ENCODE measurements at regions not wholly inside any gene's neighbourhood (a gene's known extent, or its start where the extent isn't known, plus 50 kb on each side); places are given as distances from the start of the nearest gene placed in this dataset.
"Not testable (repeated sequence)": the region's sequence is repeated elsewhere in the genome, so short reads cannot be mapped to it uniquely, and the experiment has no call there.

DNA sequence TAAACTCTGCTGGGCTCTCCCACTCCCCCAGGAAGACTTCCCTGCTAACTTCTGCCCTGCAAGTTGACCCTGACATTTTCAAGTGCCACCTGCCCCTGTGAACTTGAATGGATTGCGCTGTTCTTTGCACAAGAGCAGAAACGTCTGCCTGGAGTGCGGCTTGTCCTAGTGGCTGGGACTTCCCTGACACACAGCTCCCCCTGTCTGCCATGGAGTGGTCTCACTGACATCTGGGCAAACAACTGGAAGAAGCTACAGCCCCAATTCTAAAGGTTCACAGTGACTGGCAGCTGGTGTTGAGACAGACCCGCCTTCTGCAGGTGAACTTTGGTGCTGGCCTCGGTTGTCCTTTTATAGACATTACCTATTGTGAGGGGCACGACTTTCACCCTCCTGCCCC lies 138.7 kb downstream of the KLRB1 start:
- TF ChIP-seq, protein P1, sequence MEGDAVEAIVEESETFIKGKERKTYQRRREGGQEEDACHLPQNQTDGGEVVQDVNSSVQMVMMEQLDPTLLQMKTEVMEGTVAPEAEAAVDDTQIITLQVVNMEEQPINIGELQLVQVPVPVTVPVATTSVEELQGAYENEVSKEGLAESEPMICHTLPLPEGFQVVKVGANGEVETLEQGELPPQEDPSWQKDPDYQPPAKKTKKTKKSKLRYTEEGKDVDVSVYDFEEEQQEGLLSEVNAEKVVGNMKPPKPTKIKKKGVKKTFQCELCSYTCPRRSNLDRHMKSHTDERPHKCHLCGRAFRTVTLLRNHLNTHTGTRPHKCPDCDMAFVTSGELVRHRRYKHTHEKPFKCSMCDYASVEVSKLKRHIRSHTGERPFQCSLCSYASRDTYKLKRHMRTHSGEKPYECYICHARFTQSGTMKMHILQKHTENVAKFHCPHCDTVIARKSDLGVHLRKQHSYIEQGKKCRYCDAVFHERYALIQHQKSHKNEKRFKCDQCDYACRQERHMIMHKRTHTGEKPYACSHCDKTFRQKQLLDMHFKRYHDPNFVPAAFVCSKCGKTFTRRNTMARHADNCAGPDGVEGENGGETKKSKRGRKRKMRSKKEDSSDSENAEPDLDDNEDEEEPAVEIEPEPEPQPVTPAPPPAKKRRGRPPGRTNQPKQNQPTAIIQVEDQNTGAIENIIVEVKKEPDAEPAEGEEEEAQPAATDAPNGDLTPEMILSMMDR (IDR thresholded peaks at IDR 0.05; ENCODE audit: extremely low read depth, missing control alignments), result peak; percentile 73
- peak; percentile 28 for DNase-seq (ENCODE audit: low spot score)

DNA sequence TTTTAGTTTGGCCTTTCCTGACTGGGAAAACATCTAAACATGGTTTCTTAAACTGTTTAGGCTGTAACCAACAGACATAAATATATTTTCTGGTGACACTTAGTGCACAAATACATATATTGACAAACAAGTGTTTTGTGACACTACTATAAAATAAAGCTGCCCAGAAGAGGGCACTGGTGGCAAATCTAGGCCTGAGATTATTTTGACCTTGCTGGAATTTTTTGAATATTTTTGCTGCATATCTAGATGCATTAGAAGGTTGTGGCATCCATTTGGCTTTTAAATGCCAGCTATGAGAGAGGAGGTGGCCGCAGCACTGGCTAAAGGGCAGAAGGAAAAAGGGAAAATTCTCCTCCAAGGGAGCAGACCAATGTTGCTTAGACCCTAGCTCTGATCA lies 139.6 kb downstream of the KLRB1 start:
- DNase-seq (ENCODE audit: low spot score), result not testable (repeated sequence)

GRCh38 chr12:9464408-9464807 lies 143.3 kb downstream of the KLRB1 start:
- DNase-seq (ENCODE audit: low spot score), result no peak
- TF ChIP-seq, protein P1 (IDR thresholded peaks at IDR 0.05; ENCODE audit: extremely low read depth, missing control alignments), result no peak

DNA sequence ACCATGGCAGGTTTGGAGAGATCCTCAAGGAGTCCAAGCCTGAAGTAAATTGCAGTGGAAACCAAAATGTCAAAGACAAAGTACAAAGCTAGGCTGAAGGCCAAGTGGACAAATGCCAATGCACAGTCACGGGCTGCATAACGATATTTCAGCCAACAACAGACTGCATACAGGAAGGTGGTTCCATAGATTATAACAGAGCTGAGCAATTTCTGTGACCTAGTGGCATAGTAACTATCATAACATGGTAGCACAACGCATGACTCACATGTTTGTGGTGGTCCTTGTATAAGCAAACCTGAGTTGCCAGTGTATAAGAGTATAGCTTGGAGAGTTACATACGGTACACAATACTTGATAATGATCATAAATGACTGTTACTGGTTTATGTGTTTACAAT lies 152.2 kb downstream of the KLRB1 start:
- not testable (repeated sequence) for DNase-seq (ENCODE audit: low spot score)

- DNase-seq (ENCODE audit: low spot score), result not testable (repeated sequence)
Observed at GRCh38 chr12:9454021-9454420, 153.7 kb downstream of the KLRB1 start.

DNA sequence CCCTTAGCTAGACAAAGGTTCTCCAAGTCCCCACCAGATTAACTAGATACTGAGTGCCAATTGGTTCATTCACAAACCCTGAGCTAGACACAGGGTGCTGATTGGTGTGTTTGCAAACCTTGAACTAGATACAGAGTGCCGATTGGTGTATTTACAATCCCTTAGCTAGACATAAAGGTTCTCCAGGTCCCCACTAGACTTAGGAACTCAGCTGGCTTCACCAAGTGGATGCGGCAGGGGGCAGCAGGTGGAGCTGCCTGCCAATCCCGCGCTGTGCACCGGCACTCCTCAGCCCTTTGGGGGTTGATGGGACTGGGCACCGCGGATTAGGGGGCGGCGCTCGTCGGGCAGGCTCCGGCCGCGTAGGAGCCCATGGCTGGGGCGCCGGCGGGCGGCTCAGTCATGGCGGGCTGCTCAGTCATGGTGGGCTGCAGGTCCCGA lies 157.6 kb downstream of the KLRB1 start:
- DNase-seq (ENCODE audit: low spot score), result not testable (repeated sequence)

DNA sequence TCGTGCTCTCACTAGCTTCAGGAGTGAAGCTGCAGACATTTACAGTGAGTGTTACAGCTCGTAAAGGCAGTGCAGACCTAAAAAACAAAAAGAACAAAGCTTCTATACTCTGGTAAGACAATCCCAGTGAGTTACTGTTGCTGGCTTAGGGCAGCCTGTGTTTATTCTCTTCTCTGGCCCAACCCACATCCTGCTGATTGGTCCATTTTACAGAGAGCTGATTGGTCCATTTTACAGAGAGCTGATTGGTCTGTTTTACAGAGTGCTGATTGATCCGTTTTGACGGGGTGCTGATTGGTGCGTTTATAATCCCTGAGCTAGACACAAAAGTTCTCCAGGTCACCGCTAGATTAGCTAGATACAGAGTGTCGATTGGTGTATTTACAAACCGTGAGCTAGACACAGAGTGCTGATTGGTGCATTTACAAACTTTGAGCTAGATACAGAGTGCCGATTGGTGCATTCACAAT lies 158.0 kb downstream of the KLRB1 start:
- DNase-seq (ENCODE audit: low spot score), result not testable (repeated sequence)

- peak; percentile 6 for DNase-seq (ENCODE audit: low spot score)
- TF ChIP-seq, protein P1 (IDR thresholded peaks at IDR 0.05; ENCODE audit: extremely low read depth, missing control alignments), result no peak
Observed at GRCh38 chr12:9449181-9449580, 158.5 kb downstream of the KLRB1 start.

GRCh38 chr12:9448648-9449047 lies 159.1 kb downstream of the KLRB1 start:
- DNase-seq (ENCODE audit: low spot score), result not testable (repeated sequence)

- peak; percentile 81 for DNase-seq (ENCODE audit: low spot score)
Observed at GRCh38 chr12:9447791-9448614, 159.7 kb downstream of the KLRB1 start.

DNA sequence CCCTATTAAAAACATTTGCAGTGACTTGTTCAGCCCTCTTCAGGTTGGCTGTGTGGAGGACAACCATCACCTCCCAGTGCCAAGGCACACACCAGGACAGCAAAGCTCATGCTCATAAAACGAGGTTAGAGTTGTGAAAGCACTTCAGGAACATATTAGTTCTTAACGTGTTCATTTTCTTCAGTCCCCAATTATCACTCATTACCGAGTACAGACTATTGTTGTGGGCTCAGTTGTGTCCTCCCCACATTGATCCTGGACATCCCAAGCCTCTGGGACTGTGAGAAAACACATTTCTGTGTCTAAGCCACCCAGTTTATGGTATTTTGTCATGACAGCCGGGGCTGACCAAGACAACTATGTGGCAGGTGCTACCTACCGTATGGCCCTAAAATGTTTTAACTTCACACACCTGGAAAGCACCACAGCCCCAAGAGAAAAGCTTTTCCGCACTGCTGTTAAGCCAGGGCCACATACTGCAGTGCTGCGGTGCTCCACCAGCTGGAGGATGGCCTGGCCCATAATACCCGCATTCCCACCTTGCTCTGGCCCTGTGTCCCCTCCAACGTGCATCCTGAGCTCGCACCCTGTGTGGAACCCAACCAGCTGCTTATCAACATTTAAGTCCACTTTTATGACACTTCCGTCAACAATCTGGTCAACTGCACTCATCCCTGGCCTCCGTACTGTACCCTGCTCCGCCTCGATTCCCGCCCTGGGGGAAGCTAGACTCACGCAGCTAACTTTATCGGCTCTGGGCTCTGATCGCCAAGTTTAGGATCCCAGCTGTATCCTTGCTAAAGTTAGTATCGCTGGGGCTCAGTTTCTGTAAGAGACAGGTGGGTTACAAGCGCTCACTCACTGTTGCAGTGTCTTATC lies 160.6 kb downstream of the KLRB1 start:
- not testable (repeated sequence) for DNase-seq (ENCODE audit: low spot score)

- not testable (repeated sequence) for DNase-seq (ENCODE audit: low spot score)
Observed at GRCh38 chr12:9440428-9440827, 167.3 kb downstream of the KLRB1 start.

GRCh38 chr12:9435682-9436081 lies 172.0 kb downstream of the KLRB1 start:
- DNase-seq (ENCODE audit: low spot score), result not testable (repeated sequence)

- DNase-seq (ENCODE audit: low spot score), result not testable (repeated sequence)
Observed at GRCh38 chr12:9430385-9430784, 177.3 kb downstream of the KLRB1 start.

GRCh38 chr12:9428856-9429255 lies 178.9 kb downstream of the KLRB1 start:
- DNase-seq (ENCODE audit: low spot score), result not testable (repeated sequence)

DNA sequence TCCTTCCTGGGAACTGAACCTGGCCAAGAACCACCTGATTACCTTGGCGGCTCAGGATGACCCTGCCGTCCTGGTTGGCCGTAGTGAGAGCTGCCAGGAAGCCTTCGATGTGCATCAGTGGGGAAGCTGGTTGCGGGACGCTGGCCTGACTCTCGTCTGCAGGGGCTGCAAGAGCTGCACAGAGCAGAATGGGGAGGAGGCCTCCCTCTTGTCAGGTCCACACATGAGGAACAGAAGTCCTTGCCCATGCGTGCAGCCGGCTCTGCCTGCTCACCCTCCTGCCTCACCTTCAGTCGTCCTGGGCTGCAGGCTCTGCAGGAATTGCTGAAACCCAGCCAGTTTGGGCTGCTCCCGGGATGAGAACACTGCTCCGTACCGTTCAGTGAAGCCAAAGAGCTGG lies 182.3 kb downstream of the KLRB1 start:
- not testable (repeated sequence) for DNase-seq (ENCODE audit: low spot score)

DNA sequence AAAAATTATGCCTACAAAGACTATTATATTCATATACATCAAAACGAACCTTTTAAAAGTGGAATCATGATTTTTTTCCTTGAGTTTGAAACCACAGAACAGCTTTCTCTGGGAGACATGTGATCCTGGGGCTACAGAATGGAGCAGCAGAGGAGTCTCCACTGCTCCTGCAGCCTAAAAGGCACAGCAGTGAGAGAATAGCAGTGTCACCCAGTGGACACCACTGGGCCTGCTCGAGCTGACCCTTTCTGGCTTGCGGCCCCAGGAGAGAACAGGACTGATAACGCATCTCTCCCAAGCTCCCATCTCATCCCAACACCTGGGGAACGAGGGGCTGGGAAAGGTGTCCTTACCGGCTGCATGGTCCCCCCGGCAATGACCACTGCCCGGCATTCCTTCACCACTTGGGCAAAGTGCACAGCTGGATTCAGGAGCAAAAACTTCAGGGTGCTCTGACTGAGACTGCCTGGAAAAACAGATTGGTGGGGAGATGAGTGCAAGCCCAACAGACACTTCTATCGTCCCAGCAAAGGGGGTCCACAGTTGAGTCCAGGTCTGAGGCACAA lies 183.5 kb downstream of the KLRB1 start:
- not testable (repeated sequence) for DNase-seq (ENCODE audit: low spot score)
